RCC 7860 (cell line): ENCODE measurements at regions not wholly inside any gene's neighbourhood (a gene's known extent, or its start where the extent isn't known, plus 50 kb on each side); places are given as distances from the start of the nearest gene placed in this dataset.
A peak's percentile ranks its signal among the peaks of the same experiment; 100 is the strongest.
"Not testable (repeated sequence)": the region's sequence is repeated elsewhere in the genome, so short reads cannot be mapped to it uniquely, and the experiment has no call there.

ENCODE experiments used
- DNase-seq: peaks from one replicate; pipeline ENCODE4 v3.0.0-alpha.2; 2015; ENCODE audit warnings: low spot score
- FAIRE-seq: peaks from 2 replicates; lab custom pipeline; 2012; peaks lifted over from hg19 to GRCh38; lab: Jason Lieb, UNC

DNA sequence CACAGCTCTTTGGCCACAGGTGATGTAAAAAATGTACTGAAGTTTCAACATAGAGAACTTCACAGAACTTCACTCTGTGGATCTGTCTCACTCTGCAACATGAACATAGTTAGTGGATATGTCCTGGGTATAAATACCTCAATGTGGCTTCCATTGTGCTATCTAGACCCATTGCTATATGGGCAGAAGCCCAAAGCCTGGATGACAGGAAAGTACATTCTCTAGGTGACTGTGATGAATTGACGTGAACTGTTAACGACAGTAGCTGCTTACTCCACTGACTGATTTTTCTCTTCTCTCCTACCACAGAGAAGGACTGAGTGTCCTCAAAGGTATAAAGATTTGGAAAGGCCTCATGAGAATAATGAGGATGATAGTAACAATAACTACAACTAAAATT lies 270.1 kb upstream of the FTMT start:
- DNase-seq, result no peak
- FAIRE-seq, result no peak

- no peak for FAIRE-seq
- DNase-seq, result no peak
Measured at GRCh38 chr5:121596882-121597281, 254.8 kb upstream of the FTMT start.

- FAIRE-seq, result no peak
Measured at GRCh38 chr5:121608826-121609225, 242.9 kb upstream of the FTMT start.

GRCh38 chr5:121624035-121624434 lies 227.6 kb upstream of the FTMT start:
- DNase-seq (no peak), FAIRE-seq (no peak)

More at GRCh38 chr5:121608826-121609225, 242.9 kb upstream of the FTMT start:
- DNase-seq, result no peak

GRCh38 chr5:121628783-121629182 lies 222.9 kb upstream of the FTMT start:
- DNase-seq (no peak), FAIRE-seq (no peak)

DNA sequence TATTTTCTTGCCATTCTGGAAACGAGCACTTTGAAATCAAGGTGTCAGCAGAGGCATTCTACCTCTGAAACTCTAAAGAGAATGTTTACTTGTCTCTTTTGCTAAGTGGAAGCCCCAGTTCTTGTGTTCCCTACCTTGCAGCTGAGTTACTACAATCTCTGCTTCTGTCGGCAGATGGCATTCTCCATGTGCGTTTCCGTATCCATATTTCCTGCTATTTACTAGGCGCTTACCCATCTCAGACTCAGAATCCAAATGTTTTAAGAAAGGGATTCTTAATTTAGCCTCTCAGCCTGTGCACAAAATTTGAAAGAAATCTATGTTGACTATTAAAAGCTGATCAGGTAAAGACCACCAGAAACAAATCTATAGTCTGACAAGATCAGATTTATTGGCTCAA lies 221.3 kb upstream of the FTMT start:
- DNase-seq (no peak), FAIRE-seq (no peak)

DNA sequence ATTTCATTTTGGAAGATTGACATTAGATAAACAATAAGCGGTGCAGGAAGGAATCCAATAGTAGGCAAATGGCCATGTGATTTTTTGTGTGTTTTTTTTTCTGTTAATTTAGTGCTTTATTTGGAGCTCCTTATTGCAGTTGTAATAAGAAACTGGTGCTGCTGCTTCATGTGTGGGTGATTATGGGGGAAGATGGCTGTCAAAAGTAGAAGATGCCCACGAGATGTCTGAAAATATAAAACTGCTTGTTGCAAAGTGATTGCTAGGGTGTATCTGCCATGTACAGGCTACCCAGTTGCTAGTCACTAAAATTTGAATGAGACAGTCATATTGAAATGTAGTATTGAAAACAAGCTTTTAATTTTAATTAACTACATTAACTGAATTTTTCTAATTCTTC lies 216.7 kb upstream of the FTMT start:
- FAIRE-seq, result no peak
- no peak for DNase-seq

DNA sequence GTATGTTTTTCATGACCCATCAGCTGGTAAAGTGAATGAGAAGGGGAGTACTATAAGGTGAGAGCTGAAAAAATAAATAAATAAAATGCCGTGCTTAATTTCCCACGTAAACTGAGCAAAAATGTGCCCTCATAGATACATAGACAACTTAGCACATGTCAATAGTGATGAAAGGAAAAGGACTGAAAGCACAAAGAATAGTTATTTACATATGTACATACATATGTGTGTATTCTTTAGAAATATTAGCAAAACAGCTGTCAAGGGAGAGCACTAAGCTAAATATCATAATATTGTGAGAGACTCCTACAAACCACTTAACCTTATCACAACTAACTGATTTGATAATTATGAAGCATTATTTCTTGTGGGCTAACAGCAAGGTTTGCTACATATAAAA lies 213.6 kb upstream of the FTMT start:
- DNase-seq (no peak), FAIRE-seq (no peak)

DNA sequence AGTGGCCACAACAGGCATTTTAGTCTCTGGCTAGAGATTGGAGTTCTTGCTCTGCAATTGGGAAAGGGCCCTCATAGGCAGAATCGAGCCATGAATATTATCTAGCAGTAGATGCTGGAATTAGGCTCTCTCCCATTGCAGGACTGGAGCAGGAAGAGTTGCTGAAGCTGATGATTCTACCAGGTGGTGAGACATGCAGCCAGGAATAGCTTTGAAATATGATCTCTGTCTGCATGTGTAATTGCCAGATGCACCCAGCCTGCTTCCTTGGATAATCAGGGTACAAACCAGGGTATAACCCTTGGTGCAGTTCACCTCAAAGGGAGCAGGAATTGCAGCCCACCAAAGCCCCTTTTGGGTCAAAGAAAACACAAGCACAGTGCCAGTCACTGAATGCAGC lies 211.4 kb upstream of the FTMT start:
- FAIRE-seq, result no peak

GRCh38 chr5:121658221-121658620 lies 193.5 kb upstream of the FTMT start:
- DNase-seq (no peak), FAIRE-seq (no peak)

More for the DNA sequence above, 211.4 kb upstream of the FTMT start:
- no peak for DNase-seq

DNA sequence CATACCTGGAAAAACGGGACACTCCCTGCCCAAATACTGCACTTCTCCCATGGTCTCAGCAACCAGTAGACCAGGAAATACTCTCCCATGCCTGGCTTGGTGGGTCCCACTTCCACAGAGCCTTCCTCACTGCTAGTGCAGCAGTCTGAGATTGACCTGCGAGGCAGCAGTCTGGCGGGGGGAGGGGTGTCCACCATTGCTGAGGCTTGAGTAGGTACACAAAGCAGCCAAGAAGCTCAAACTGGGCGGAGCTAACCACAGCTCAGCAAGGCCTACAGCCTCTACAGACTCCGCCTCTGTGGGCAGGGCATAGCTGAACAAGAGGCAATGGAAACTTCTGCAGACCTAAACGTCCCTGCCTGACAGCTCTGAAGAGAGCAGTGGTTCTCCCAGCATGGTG lies 191.5 kb upstream of the FTMT start:
- FAIRE-seq, result no peak

DNA sequence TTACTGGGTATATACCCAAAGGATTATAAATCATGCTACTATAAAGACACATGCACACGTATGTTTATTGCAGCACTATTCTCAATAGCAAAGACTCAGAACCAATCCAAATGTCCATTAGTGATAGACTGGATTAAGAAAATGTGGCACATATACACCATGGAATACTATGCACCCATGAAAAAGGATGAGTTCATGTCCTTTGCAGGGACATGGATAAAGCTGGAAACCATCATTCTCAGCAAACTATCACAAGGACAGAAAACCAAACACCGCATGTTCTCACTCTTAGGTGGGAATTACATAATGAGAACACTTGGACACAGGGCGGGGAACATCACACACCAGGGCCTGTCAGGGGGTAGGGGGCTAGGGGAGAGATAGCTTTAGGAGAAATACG lies 186.1 kb upstream of the FTMT start:
- not testable (repeated sequence) for FAIRE-seq

More for the DNA sequence above, 191.5 kb upstream of the FTMT start:
- no peak for DNase-seq

GRCh38 chr5:121667292-121667691 lies 184.4 kb upstream of the FTMT start:
- FAIRE-seq (no peak), DNase-seq (no peak)

More for the DNA sequence above, 186.1 kb upstream of the FTMT start:
- DNase-seq, result not testable (repeated sequence)

- FAIRE-seq, result no peak
- peak; percentile 29 for DNase-seq
Measured at GRCh38 chr5:121668635-121669034, 183.0 kb upstream of the FTMT start.

DNA sequence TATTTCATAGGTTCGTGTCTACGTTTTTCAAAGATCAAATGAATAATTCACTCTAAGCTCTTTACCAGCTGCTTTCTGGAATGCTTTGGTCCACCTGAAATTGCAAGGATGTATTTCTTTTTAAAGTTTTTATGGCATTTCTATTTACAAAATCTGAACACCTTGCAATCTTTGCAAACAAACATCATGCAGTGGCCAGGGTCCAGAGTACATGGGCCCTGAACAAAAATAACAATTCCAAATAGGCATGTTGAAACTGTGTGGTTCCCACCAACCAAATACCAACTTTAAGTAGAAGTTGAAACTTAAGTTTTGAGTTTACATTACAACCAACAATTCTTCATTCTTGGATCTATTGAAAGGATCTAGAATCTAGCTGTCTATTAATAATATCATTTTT lies 180.1 kb upstream of the FTMT start:
- no peak for DNase-seq
- no peak for FAIRE-seq

DNA sequence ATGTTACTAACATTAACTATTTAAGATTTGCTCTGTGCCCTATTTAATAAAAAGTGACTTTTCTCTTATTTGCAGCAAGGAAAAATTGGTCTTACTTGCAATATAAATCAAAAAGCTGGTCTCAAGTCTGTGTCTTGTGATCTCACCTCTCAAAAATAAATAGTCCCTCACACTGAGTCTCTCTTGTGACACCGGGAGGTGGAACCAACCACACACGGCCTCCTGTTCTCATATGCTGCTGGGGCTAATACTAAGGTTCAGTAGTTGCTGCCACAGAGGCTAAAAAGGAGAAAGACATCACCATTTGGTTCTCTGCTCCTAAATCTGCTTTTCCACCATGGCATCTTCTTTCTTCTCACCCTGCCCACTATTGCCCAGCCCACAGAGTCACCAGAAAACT lies 175.8 kb upstream of the FTMT start:
- no peak for DNase-seq

GRCh38 chr5:121681229-121681855 lies 170.3 kb upstream of the FTMT start:
- no peak for FAIRE-seq
- no peak for DNase-seq

More for the DNA sequence above, 175.8 kb upstream of the FTMT start:
- no peak for FAIRE-seq

GRCh38 chr5:121688126-121688525 lies 163.6 kb upstream of the FTMT start:
- DNase-seq (no peak), FAIRE-seq (no peak)

- FAIRE-seq (no peak), DNase-seq (no peak)
Measured at GRCh38 chr5:121688781-121689180, 162.9 kb upstream of the FTMT start.

DNA sequence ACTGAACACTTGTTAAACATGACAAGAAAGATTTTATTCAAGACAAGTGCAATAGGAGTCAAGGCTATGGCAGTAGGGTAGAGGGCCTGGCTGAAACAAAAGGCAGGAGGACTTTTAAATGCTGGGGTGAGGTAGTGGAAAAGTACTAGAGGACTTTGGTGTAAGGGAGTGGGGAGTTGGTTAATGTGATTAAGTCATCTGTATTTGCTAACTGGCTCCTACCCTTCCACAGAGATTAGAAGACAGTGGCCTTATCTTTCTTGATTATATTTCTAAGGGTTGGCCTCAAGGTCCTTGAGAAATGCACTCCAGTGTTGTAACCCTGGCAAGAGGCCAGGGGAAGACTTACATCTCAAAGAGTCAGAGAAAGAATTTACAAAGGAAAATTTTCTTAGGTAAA lies 160.2 kb upstream of the FTMT start:
- DNase-seq (no peak), FAIRE-seq (no peak)

DNA sequence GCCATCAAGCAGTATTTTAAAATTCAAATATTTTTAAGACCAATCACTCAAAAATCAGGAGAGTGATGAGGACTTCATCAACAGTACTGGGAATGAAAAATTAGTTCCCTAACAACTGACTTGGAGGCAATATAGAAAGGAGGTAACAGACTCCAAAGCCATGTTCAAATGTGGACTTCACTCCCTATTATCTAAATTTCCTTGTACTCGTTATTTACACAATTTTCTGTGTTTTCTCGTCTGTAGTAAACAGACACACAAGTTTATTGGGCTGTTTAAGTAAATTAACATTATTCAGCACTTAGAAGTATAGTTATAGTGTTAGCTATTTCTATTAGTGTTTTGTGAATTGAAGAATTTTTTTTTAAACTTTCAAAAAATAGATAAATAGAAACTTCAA lies 159.5 kb upstream of the FTMT start:
- no peak for DNase-seq
- no peak for FAIRE-seq

- DNase-seq (no peak), FAIRE-seq (no peak)
Measured at GRCh38 chr5:121693864-121694263, 157.8 kb upstream of the FTMT start.

GRCh38 chr5:121695307-121695706 lies 156.4 kb upstream of the FTMT start:
- no peak for FAIRE-seq
- DNase-seq, result no peak
